ENCODE measurements at regions not wholly inside any gene's neighbourhood (a gene's known extent, or its start where the extent isn't known, plus 50 kb on each side); places are given as distances from the start of the nearest gene placed in this dataset.

GRCh38 chr6:122049341-122049740 is 350.1 kb upstream of the HSF2 start:
- TF ChIP-seq POLR2AphosphoS5 (IDR thresholded peaks at IDR 0.05; ENCODE audit: low read depth, low read length) (no peak), POLR2A (IDR thresholded peaks at IDR 0.05; ENCODE audit: low read depth, low read length) (no peak), TAF1 (IDR thresholded peaks at IDR 0.05; ENCODE audit: low read depth, low read length) (no peak)
